ENCODE measurements at regions not wholly inside any gene's neighbourhood (a gene's known extent, or its start where the extent isn't known, plus 50 kb on each side); places are given as distances from the start of the nearest gene placed in this dataset.
"Not testable (repeated sequence)": the region's sequence is repeated elsewhere in the genome, so short reads cannot be mapped to it uniquely, and the experiment has no call there.

GRCh38 chr9:34773955-34774354, 64.0 kb upstream of the CCL21 start:
- no peaks in the 10 kb centered on the region for H3K9me2 ChIP-seq (ENCODE audit: low read depth, low read length)
- H3K4me2 ChIP-seq (ENCODE audit: low read length), result no peak overlapping the region
- H3K4me1 ChIP-seq (ENCODE audit: insufficient read depth, low read length, severe bottlenecking), result no peaks in the 10 kb centered on the region
- no peak overlapping the region for H3K4me3 ChIP-seq (ENCODE audit: low read depth, low read length, poor library complexity, severe bottlenecking)
- TF ChIP-seq CTCF (IDR thresholded peaks at IDR 0.05; ENCODE audit: low read length) (no peak), EZH2 (IDR thresholded peaks at IDR 0.05; ENCODE audit: borderline replicate concordance, low read length) (no peak)
- no peaks in the 10 kb centered on the region for H4K20me1 ChIP-seq (ENCODE audit: insufficient read depth, low read length)
- no peak overlapping the region for H2AFZ ChIP-seq (ENCODE audit: low read length)
- H3K9me3 ChIP-seq (ENCODE audit: low read length), result no peaks in the 10 kb centered on the region
- H3F3A ChIP-seq (ENCODE audit: insufficient read depth, low read length), result no peaks in the 10 kb centered on the region
- H3K27me3 ChIP-seq (ENCODE audit: insufficient read depth, low read length), result no peaks in the 10 kb centered on the region
- H3K36me3 ChIP-seq (ENCODE audit: insufficient read depth, low read length), result no peaks in the 10 kb centered on the region
- no peaks in the 10 kb centered on the region for H3K79me2 ChIP-seq (ENCODE audit: insufficient read depth, low read length)
- H3K27ac ChIP-seq (ENCODE audit: low read depth, low read length, poor library complexity, severe bottlenecking), result no peak overlapping the region
- H3K9ac ChIP-seq (ENCODE audit: low read length), result no peak overlapping the region

GRCh38 chr9:34773306-34773910, 63.5 kb upstream of the CCL21 start:
- H3K9me2 ChIP-seq (ENCODE audit: low read depth, low read length), result no peaks in the 10 kb centered on the region
- no peak overlapping the region for H3K27ac ChIP-seq (ENCODE audit: low read depth, low read length, poor library complexity, severe bottlenecking)
- no peaks in the 10 kb centered on the region for H3F3A ChIP-seq (ENCODE audit: insufficient read depth, low read length)
- no peak overlapping the region for H3K4me2 ChIP-seq (ENCODE audit: low read length)
- no peaks in the 10 kb centered on the region for H3K36me3 ChIP-seq (ENCODE audit: insufficient read depth, low read length)
- no peaks in the 10 kb centered on the region for H4K20me1 ChIP-seq (ENCODE audit: insufficient read depth, low read length)
- H3K9me3 ChIP-seq (ENCODE audit: low read length), result no peaks in the 10 kb centered on the region
- H3K9ac ChIP-seq (ENCODE audit: low read length), result no peak overlapping the region
- no peaks in the 10 kb centered on the region for H3K27me3 ChIP-seq (ENCODE audit: insufficient read depth, low read length)
- no peaks in the 10 kb centered on the region for H3K4me1 ChIP-seq (ENCODE audit: insufficient read depth, low read length, severe bottlenecking)
- no peak overlapping the region for H2AFZ ChIP-seq (ENCODE audit: low read length)
- no peaks in the 10 kb centered on the region for H3K79me2 ChIP-seq (ENCODE audit: insufficient read depth, low read length)
- no peak overlapping the region for H3K4me3 ChIP-seq (ENCODE audit: low read depth, low read length, poor library complexity, severe bottlenecking)
- TF ChIP-seq CTCF (IDR thresholded peaks at IDR 0.05; ENCODE audit: low read length) (no peak), EZH2 (IDR thresholded peaks at IDR 0.05; ENCODE audit: borderline replicate concordance, low read length) (no peak)

GRCh38 chr9:34771007-34771406, 61.1 kb upstream of the CCL21 start:
- Histone ChIP-seq H2AFZ (ENCODE audit: low read length) (no peak overlapping the region), H3K36me3 (ENCODE audit: insufficient read depth, low read length) (no peaks in the 10 kb centered on the region), H3K9me3 (ENCODE audit: low read length) (no peaks in the 10 kb centered on the region)

GRCh38 chr9:34767087-34767486, 57.2 kb upstream of the CCL21 start:
- not testable (repeated sequence) for H3K9me2 ChIP-seq (ENCODE audit: low read depth, low read length); H3F3A ChIP-seq (ENCODE audit: insufficient read depth, low read length); H3K9me3 ChIP-seq (ENCODE audit: low read length); H3K27ac ChIP-seq (ENCODE audit: low read depth, low read length, poor library complexity, severe bottlenecking); H3K4me1 ChIP-seq (ENCODE audit: insufficient read depth, low read length, severe bottlenecking); H2AFZ ChIP-seq (ENCODE audit: low read length); H3K79me2 ChIP-seq (ENCODE audit: insufficient read depth, low read length); H3K36me3 ChIP-seq (ENCODE audit: insufficient read depth, low read length); H3K4me2 ChIP-seq (ENCODE audit: low read length); H4K20me1 ChIP-seq (ENCODE audit: insufficient read depth, low read length); H3K4me3 ChIP-seq (ENCODE audit: low read depth, low read length, poor library complexity, severe bottlenecking); H3K9ac ChIP-seq (ENCODE audit: low read length); H3K27me3 ChIP-seq (ENCODE audit: insufficient read depth, low read length)

More at GRCh38 chr9:34771007-34771406, 61.1 kb upstream of the CCL21 start:
- Histone ChIP-seq H3K4me1 (ENCODE audit: insufficient read depth, low read length, severe bottlenecking) (no peaks in the 10 kb centered on the region), H3K4me2 (ENCODE audit: low read length) (no peak overlapping the region), H3K79me2 (ENCODE audit: insufficient read depth, low read length) (no peaks in the 10 kb centered on the region), H3K9me2 (ENCODE audit: low read depth, low read length) (no peaks in the 10 kb centered on the region), H3K9ac (ENCODE audit: low read length) (no peak overlapping the region), H3K4me3 (ENCODE audit: low read depth, low read length, poor library complexity, severe bottlenecking) (no peak overlapping the region), H4K20me1 (ENCODE audit: insufficient read depth, low read length) (no peaks in the 10 kb centered on the region), H3K27ac (ENCODE audit: low read depth, low read length, poor library complexity, severe bottlenecking) (no peak overlapping the region), H3K27me3 (ENCODE audit: insufficient read depth, low read length) (no peaks in the 10 kb centered on the region), H3F3A (ENCODE audit: insufficient read depth, low read length) (no peaks in the 10 kb centered on the region)
- TF ChIP-seq CTCF (IDR thresholded peaks at IDR 0.05; ENCODE audit: low read length), result no peak
- no peak for TF ChIP-seq EZH2 (IDR thresholded peaks at IDR 0.05; ENCODE audit: borderline replicate concordance, low read length)
